GM23338 (cell line): ENCODE measurements at regions not wholly inside any gene's neighbourhood (a gene's known extent, or its start where the extent isn't known, plus 50 kb on each side); places are given as distances from the start of the nearest gene placed in this dataset.

Experiments used
- ATAC-seq: fragments of 200-7000 bp; cut with Tn5 transposase; 3 replicates; pipeline ENCODE4 v1.9.1; 2020
- DNase-seq: peaks from one replicate; pipeline ENCODE4 v3.0.0-alpha.2; 2015; ENCODE audit warnings: low spot score
- H2AFZ ChIP-seq: fragments of 200-600 bp; sonication (generic); 2 replicates; pipeline ENCODE4 v1.8.0; 2016; ENCODE audit warnings: antibody characterized with exemption, mild to moderate bottlenecking, moderate library complexity
- H3F3A ChIP-seq: fragments of 200-600 bp; sonication (generic); replicated peaks from 2 replicates; pipeline ENCODE4 v1.8.0; 2017; ENCODE audit warnings: antibody characterized with exemption, mixed run types, low read depth
- H3K27ac ChIP-seq: fragments of 200-600 bp; sonication (generic); 2 replicates; pipeline ENCODE4 v1.6.1; 2016; ENCODE audit warnings: low read depth
- H3K27me3 ChIP-seq: fragments of 200-600 bp; sonication (generic); 2 replicates; pipeline ENCODE4 v1.8.0; 2016; ENCODE audit warnings: mild to moderate bottlenecking, mixed run types, moderate library complexity; ENCODE audit not compliant: insufficient read depth
- H3K36me3 ChIP-seq: fragments of 200-600 bp; sonication (generic); 2 replicates; pipeline ENCODE4 v1.8.0; 2016; ENCODE audit warnings: mild to moderate bottlenecking; ENCODE audit not compliant: insufficient read depth
- H3K4me1 ChIP-seq: fragments of 200-600 bp; sonication (generic); 2 replicates; pipeline ENCODE4 v1.8.0; 2016; ENCODE audit warnings: mild to moderate bottlenecking, moderate library complexity; ENCODE audit not compliant: insufficient read depth
- H3K4me2 ChIP-seq: fragments of 200-600 bp; sonication (generic); 2 replicates; pipeline ENCODE4 v1.7.1; 2017; ENCODE audit warnings: mixed run types
- H3K4me3 ChIP-seq: fragments of 200-600 bp; sonication (generic); 2 replicates; pipeline ENCODE4 v1.6.1; 2016; ENCODE audit warnings: mixed run types
- H3K79me2 ChIP-seq: fragments of 200-600 bp; sonication (generic); replicated peaks from 2 replicates; pipeline ENCODE4 v1.8.0; 2017; ENCODE audit warnings: mild to moderate bottlenecking; ENCODE audit not compliant: insufficient read depth
- H3K9me2 ChIP-seq: fragments of 200-600 bp; sonication (generic); 2 replicates; pipeline ENCODE4 v1.8.0; 2017; ENCODE audit not compliant: insufficient read depth
- H4K20me1 ChIP-seq: fragments of 200-600 bp; sonication (generic); replicated peaks from 2 replicates; pipeline ENCODE4 v1.8.0; 2017; ENCODE audit warnings: mild to moderate bottlenecking; ENCODE audit not compliant: insufficient read depth
- H3K27ac Mint-ChIP-seq: 2 replicates; pipeline ENCODE4 v1.8.0; 2020; ENCODE audit warnings: inconsistent platforms, mild to moderate bottlenecking, moderate library complexity, mixed read lengths
- H3K27me3 Mint-ChIP-seq: 3 replicates; pipeline ENCODE4 v1.8.0; 2022; ENCODE audit warnings: low read depth, mild to moderate bottlenecking, moderate library complexity, mixed read lengths, inconsistent platforms; ENCODE audit not compliant: insufficient read depth, poor library complexity
- H3K36me3 Mint-ChIP-seq: 3 replicates; pipeline ENCODE4 v1.8.0; 2021; ENCODE audit warnings: low read depth, mild to moderate bottlenecking, inconsistent platforms, moderate library complexity, mixed read lengths
- H3K4me1 Mint-ChIP-seq: 3 replicates; pipeline ENCODE4 v1.8.0; 2020; ENCODE audit warnings: mild to moderate bottlenecking, inconsistent platforms, mixed read lengths
- H3K4me3 Mint-ChIP-seq: 3 replicates; pipeline ENCODE4 v1.8.0; 2021; ENCODE audit warnings: moderate library complexity, mild to moderate bottlenecking, inconsistent platforms, mixed read lengths
- H3K9me3 Mint-ChIP-seq: 3 replicates; pipeline ENCODE4 v1.8.0; 2020; ENCODE audit warnings: moderate library complexity, mild to moderate bottlenecking, inconsistent platforms, mixed read lengths
- CREB1 ChIP-seq: fragments of 250-450 bp; sonication (Bioruptor Pico); IDR thresholded peaks from 2 replicates; pipeline ENCODE4 v1.5.0; 2020; ENCODE audit warnings: low read depth, mild to moderate bottlenecking, moderate library complexity
- EZH2 ChIP-seq: fragments of 200-600 bp; sonication (generic); IDR thresholded peaks from one replicate; pipeline ENCODE4 v1.8.0; 2017; ENCODE audit warnings: antibody characterized with exemption, mild to moderate bottlenecking, low read depth; ENCODE audit not compliant: unreplicated experiment
- EZH2phosphoT487 ChIP-seq: fragments of 200-600 bp; sonication (generic); IDR thresholded peaks from one replicate; pipeline ENCODE4 v1.8.1; 2018; ENCODE audit warnings: antibody characterized with exemption; ENCODE audit not compliant: unreplicated experiment
- JUNB ChIP-seq: IDR thresholded peaks from one replicate; pipeline ENCODE4 v1.6.1; 2016; ENCODE audit warnings: antibody characterized with exemption; ENCODE audit not compliant: unreplicated experiment
- NANOG ChIP-seq: IDR thresholded peaks from 2 replicates; pipeline ENCODE4 v1.6.1; 2016; ENCODE audit warnings: antibody characterized with exemption, borderline replicate concordance
- POLR2AphosphoS5 ChIP-seq: IDR thresholded peaks from 2 replicates; pipeline ENCODE4 v1.6.1; 2016; ENCODE audit warnings: antibody characterized with exemption, low read depth
- STAT1 ChIP-seq: IDR thresholded peaks from one replicate; pipeline ENCODE4 v1.6.1; 2016; ENCODE audit warnings: antibody characterized with exemption; ENCODE audit not compliant: unreplicated experiment
- ZNF114 ChIP-seq: fragments of 250-450 bp; sonication (Bioruptor Pico); IDR thresholded peaks from 2 replicates; pipeline ENCODE4 v1.5.0; 2020; ENCODE audit warnings: mild to moderate bottlenecking, moderate library complexity
- ZNF331 ChIP-seq: fragments of 250-450 bp; sonication (Bioruptor Pico); IDR thresholded peaks from 2 replicates; pipeline ENCODE4 v1.5.0; 2020; ENCODE audit warnings: low read depth, mild to moderate bottlenecking, moderate library complexity
- TF ChIP-seq, protein P1 (sequence below), 2 experiments: fragments of 200-600 bp in 1 of 2; sonication (generic) in 1 of 2; conservative IDR thresholded peaks; 2 replicates each; pipeline versions ENCODE4 v1.5.1 to v1.6.1; 2016 to 2017; ENCODE audit warnings: antibody characterized with exemption in 2 of 2, low read depth in 2 of 2, mild to moderate bottlenecking in 2 of 2, moderate library complexity in 1 of 2
- TF ChIP-seq, protein P2 (sequence below): IDR thresholded peaks from one replicate; pipeline ENCODE4 v1.6.1; 2018; ENCODE audit warnings: antibody characterized with exemption; ENCODE audit not compliant: unreplicated experiment
- TF ChIP-seq, protein P3 (sequence below): fragments of 250-450 bp; sonication (Bioruptor Pico); IDR thresholded peaks from 2 replicates; pipeline ENCODE4 v1.5.0; 2020; ENCODE audit warnings: mild to moderate bottlenecking, moderate library complexity
- TF ChIP-seq, protein P4 (sequence below): IDR thresholded peaks from 2 replicates; pipeline ENCODE4 v1.6.1; 2016; ENCODE audit warnings: antibody characterized with exemption

DNA sequence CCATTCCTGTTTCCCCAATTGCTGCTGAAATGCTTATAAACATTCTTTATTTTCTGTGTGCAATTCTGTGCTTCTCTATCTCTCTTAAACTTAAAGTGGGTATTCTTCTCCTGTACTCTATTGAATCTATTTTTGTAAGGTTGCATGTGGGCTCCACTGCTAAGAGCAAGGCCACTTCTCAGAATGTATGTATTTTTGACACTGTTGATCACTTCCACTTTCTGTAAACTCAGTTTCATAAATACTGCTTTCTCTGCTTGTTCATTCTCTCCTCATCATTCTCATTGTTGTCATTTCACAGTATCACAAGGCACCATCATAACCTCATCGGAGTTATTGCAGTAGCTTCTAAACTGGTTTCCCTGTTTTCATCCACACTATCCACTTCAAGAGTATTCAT is 483.0 kb upstream of the CDH18 start:
- H3K9me2 ChIP-seq: no peaks in the 10 kb centered on the region
- ATAC-seq: no peak
- no peaks in the 10 kb centered on the region for H3K27me3 Mint-ChIP-seq
- no peaks in the 10 kb centered on the region for H3K36me3 Mint-ChIP-seq
- H3K27ac Mint-ChIP-seq: no peak overlapping the region
- DNase-seq: no peak
- H3F3A ChIP-seq: no peaks in the 10 kb centered on the region
- no peak overlapping the region for H3K4me2 ChIP-seq
- H3K27ac ChIP-seq: no peak overlapping the region
- no peaks in the 10 kb centered on the region for H3K79me2 ChIP-seq
- H2AFZ ChIP-seq: no peak overlapping the region
- no peaks in the 10 kb centered on the region for H3K36me3 ChIP-seq
- no peaks in the 10 kb centered on the region for H4K20me1 ChIP-seq
- TF ChIP-seq, protein P1, sequence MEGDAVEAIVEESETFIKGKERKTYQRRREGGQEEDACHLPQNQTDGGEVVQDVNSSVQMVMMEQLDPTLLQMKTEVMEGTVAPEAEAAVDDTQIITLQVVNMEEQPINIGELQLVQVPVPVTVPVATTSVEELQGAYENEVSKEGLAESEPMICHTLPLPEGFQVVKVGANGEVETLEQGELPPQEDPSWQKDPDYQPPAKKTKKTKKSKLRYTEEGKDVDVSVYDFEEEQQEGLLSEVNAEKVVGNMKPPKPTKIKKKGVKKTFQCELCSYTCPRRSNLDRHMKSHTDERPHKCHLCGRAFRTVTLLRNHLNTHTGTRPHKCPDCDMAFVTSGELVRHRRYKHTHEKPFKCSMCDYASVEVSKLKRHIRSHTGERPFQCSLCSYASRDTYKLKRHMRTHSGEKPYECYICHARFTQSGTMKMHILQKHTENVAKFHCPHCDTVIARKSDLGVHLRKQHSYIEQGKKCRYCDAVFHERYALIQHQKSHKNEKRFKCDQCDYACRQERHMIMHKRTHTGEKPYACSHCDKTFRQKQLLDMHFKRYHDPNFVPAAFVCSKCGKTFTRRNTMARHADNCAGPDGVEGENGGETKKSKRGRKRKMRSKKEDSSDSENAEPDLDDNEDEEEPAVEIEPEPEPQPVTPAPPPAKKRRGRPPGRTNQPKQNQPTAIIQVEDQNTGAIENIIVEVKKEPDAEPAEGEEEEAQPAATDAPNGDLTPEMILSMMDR (conservative IDR thresholded peaks at IDR 0.05; ENCODE audit: low read depth in 2 of 2): no peak
- TF ChIP-seq CREB1 (CRISPR knock-in tag) (no peak), POLR2AphosphoS5 (no peak), EZH2phosphoT487 (no peak), NANOG (no peak), ZNF114 (CRISPR knock-in tag) (no peak), ZNF331 (no peak), EZH2 (no peak), JUNB (no peak), STAT1 (no peak)
- TF ChIP-seq, protein P2, sequence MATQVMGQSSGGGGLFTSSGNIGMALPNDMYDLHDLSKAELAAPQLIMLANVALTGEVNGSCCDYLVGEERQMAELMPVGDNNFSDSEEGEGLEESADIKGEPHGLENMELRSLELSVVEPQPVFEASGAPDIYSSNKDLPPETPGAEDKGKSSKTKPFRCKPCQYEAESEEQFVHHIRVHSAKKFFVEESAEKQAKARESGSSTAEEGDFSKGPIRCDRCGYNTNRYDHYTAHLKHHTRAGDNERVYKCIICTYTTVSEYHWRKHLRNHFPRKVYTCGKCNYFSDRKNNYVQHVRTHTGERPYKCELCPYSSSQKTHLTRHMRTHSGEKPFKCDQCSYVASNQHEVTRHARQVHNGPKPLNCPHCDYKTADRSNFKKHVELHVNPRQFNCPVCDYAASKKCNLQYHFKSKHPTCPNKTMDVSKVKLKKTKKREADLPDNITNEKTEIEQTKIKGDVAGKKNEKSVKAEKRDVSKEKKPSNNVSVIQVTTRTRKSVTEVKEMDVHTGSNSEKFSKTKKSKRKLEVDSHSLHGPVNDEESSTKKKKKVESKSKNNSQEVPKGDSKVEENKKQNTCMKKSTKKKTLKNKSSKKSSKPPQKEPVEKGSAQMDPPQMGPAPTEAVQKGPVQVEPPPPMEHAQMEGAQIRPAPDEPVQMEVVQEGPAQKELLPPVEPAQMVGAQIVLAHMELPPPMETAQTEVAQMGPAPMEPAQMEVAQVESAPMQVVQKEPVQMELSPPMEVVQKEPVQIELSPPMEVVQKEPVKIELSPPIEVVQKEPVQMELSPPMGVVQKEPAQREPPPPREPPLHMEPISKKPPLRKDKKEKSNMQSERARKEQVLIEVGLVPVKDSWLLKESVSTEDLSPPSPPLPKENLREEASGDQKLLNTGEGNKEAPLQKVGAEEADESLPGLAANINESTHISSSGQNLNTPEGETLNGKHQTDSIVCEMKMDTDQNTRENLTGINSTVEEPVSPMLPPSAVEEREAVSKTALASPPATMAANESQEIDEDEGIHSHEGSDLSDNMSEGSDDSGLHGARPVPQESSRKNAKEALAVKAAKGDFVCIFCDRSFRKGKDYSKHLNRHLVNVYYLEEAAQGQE: no peak
- TF ChIP-seq, protein P3, sequence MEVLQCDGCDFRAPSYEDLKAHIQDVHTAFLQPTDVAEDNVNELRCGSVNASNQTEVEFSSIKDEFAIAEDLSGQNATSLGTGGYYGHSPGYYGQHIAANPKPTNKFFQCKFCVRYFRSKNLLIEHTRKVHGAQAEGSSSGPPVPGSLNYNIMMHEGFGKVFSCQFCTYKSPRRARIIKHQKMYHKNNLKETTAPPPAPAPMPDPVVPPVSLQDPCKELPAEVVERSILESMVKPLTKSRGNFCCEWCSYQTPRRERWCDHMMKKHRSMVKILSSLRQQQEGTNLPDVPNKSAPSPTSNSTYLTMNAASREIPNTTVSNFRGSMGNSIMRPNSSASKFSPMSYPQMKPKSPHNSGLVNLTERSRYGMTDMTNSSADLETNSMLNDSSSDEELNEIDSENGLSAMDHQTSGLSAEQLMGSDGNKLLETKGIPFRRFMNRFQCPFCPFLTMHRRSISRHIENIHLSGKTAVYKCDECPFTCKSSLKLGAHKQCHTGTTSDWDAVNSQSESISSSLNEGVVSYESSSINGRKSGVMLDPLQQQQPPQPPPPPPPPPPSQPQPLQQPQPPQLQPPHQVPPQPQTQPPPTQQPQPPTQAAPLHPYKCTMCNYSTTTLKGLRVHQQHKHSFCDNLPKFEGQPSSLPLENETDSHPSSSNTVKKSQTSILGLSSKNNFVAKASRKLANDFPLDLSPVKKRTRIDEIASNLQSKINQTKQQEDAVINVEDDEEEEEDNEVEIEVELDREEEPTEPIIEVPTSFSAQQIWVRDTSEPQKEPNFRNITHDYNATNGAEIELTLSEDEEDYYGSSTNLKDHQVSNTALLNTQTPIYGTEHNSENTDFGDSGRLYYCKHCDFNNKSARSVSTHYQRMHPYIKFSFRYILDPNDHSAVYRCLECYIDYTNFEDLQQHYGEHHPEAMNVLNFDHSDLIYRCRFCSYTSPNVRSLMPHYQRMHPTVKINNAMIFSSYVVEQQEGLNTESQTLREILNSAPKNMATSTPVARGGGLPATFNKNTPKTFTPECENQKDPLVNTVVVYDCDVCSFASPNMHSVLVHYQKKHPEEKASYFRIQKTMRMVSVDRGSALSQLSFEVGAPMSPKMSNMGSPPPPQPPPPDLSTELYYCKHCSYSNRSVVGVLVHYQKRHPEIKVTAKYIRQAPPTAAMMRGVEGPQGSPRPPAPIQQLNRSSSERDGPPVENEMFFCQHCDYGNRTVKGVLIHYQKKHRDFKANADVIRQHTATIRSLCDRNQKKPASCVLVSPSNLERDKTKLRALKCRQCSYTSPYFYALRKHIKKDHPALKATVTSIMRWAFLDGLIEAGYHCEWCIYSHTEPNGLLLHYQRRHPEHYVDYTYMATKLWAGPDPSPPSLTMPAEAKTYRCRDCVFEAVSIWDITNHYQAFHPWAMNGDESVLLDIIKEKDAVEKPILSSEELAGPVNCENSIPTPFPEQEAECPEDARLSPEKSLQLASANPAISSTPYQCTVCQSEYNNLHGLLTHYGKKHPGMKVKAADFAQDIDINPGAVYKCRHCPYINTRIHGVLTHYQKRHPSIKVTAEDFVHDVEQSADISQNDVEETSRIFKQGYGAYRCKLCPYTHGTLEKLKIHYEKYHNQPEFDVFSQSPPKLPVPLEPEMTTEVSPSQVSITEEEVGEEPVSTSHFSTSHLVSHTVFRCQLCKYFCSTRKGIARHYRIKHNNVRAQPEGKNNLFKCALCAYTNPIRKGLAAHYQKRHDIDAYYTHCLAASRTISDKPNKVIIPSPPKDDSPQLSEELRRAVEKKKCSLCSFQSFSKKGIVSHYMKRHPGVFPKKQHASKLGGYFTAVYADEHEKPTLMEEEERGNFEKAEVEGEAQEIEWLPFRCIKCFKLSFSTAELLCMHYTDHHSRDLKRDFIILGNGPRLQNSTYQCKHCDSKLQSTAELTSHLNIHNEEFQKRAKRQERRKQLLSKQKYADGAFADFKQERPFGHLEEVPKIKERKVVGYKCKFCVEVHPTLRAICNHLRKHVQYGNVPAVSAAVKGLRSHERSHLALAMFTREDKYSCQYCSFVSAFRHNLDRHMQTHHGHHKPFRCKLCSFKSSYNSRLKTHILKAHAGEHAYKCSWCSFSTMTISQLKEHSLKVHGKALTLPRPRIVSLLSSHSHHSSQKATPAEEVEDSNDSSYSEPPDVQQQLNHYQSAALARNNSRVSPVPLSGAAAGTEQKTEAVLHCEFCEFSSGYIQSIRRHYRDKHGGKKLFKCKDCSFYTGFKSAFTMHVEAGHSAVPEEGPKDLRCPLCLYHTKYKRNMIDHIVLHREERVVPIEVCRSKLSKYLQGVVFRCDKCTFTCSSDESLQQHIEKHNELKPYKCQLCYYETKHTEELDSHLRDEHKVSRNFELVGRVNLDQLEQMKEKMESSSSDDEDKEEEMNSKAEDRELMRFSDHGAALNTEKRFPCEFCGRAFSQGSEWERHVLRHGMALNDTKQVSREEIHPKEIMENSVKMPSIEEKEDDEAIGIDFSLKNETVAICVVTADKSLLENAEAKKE (CRISPR knock-in tag): no peak
- TF ChIP-seq, protein P4, sequence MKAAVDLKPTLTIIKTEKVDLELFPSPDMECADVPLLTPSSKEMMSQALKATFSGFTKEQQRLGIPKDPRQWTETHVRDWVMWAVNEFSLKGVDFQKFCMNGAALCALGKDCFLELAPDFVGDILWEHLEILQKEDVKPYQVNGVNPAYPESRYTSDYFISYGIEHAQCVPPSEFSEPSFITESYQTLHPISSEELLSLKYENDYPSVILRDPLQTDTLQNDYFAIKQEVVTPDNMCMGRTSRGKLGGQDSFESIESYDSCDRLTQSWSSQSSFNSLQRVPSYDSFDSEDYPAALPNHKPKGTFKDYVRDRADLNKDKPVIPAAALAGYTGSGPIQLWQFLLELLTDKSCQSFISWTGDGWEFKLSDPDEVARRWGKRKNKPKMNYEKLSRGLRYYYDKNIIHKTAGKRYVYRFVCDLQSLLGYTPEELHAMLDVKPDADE: no peak
- H3K4me1 ChIP-seq: no peaks in the 10 kb centered on the region
- H3K27me3 ChIP-seq: no peaks in the 10 kb centered on the region
- no peak overlapping the region for H3K4me3 ChIP-seq
- H3K4me3 Mint-ChIP-seq: no peak overlapping the region
- H3K9me3 Mint-ChIP-seq: no peaks in the 10 kb centered on the region
- no peaks in the 10 kb centered on the region for H3K4me1 Mint-ChIP-seq
